ENCODE measurements at regions not wholly inside any gene's neighbourhood (a gene's known extent, or its start where the extent isn't known, plus 50 kb on each side); places are given as distances from the start of the nearest gene placed in this dataset.
"Not testable (repeated sequence)": the region's sequence is repeated elsewhere in the genome, so short reads cannot be mapped to it uniquely, and the experiment has no call there.

DNA sequence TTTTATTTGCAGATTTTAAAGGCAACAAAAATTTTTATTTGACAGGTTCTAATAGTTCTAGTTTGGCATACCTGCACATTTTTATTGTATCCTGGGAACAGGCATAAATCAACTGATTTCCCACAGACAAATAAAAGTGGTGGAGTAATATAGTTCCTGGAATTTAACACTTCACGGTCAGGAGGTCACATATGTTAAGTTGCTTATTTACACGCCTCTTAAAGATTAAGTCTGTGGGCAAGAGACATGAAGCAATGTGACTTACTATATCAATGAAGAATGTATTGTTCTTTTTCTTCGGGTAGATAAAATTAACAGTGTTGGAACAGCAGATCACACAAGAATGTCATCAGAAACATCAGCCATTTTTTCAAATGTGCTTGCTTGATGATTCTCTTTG, 558.3 kb downstream of the TTLL7 start:
- H3K4me3 ChIP-seq; DNase-seq (ENCODE audit: low spot score); H3K27ac ChIP-seq: not testable (repeated sequence)

DNA sequence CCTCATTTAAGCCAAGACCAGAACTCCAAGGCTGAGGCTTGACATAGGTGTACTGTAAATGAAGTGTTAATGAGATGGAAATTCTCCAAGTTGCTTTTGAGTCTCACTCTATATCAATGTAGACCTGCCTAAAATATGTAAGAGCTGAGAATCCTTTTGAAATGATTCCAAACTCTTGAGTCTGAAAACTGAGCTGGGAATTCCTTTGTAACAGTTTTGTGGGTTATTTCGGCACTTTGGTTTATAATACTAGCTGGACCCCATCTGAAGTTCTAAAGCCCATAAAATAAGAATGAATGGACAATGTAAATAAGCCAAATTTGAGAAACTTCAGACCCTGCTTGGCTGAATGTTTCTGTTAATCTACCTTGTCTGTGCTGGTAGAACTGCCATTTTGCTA, 558.9 kb downstream of the TTLL7 start:
- not testable (repeated sequence) for H3K27ac ChIP-seq; H3K4me3 ChIP-seq; DNase-seq (ENCODE audit: low spot score)

DNA sequence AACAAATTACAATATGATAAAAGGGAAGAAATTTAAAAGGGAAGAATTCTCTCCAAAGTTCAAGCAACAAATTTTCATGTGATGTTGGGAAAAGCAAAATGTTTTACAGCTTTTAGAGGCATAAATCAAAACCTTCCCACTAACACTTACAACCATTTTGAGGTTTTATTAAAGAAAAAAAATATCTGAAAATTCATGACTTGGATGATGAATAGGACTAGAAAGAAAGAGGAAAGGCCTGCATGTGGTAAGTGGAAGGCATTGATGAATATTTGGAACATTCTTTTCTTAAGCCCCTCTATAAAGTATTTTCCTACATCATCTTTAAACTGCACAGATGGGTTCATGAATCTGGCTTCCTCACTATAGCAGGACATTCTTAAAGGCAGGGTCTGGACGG, 560.6 kb downstream of the TTLL7 start:
- H3K27ac ChIP-seq; H3K4me3 ChIP-seq; DNase-seq (ENCODE audit: low spot score): not testable (repeated sequence)

DNA sequence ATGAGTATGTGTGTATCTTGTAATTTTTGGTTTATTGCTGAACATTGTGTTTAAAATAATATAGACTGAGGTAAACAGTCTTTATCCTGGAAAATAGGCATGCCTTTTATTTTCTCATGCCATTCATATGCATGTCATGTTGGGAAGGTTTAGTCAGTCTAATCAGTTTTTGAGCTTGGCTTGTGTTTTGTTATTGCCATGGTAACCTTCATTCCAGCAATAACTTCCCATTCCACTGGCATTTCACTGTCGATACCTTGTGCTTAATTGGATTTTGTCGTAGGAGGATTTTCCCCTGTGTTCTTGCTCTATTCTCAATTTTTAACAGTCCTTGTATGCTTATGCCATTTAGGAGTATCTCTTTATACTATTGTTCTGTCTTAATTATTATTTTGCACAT, 563.6 kb downstream of the TTLL7 start:
- H3K4me3 ChIP-seq; H3K27ac ChIP-seq; DNase-seq (ENCODE audit: low spot score): not testable (repeated sequence)

GRCh38 chr1:83427566-83427965, 571.4 kb downstream of the TTLL7 start:
- H3K4me3 ChIP-seq; H3K27ac ChIP-seq; DNase-seq (ENCODE audit: low spot score): not testable (repeated sequence)

DNA sequence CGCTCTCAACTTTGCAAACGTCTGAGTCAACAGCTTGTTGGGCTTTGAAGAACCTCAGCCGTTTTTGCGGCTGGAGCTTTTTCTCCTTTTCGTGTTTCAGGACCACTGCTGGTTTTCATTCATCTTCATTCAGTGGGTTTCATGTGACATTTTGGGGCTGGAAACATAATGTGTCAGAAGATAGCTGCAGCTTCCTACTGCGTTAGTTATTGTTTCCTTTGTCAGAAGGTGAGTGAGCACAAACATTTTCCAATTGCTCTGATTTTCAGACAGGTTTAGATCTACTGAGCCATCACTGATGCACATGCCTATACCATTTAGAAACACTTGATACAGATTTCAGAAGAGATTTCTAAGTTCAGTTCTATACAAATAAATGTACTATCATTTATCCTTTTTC, 575.5 kb downstream of the TTLL7 start:
- DNase-seq (ENCODE audit: low spot score); H3K27ac ChIP-seq; H3K4me3 ChIP-seq: not testable (repeated sequence)

- TF ChIP-seq CTCF (IDR thresholded peaks at IDR 0.05), result no peak
- DNase-seq (ENCODE audit: low spot score), result no peak
- H3K27ac ChIP-seq, result no peak overlapping the region
- H3K4me3 ChIP-seq, result no peak overlapping the region
Observed at GRCh38 chr1:83418558-83418957, 580.4 kb downstream of the TTLL7 start.

DNA sequence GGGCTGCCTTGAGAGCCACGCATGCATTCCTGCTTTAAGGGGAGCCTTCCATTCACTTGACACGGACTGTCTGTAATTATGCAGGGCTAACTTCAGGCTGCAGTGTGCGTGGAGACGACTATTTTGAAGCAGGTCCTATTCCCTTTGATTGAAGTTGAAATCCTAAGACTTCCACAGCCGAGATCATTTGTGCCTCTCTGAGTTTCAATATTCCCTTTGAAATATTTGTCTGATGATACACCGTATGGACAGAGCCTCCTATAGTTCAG, 585.2 kb downstream of the TTLL7 start:
- not testable (repeated sequence) for H3K4me3 ChIP-seq; H3K27ac ChIP-seq; DNase-seq (ENCODE audit: low spot score)

- H3K4me3 ChIP-seq; H3K27ac ChIP-seq; DNase-seq (ENCODE audit: low spot score): not testable (repeated sequence)
Observed at GRCh38 chr1:83410746-83411413, 588.1 kb downstream of the TTLL7 start.

DNA sequence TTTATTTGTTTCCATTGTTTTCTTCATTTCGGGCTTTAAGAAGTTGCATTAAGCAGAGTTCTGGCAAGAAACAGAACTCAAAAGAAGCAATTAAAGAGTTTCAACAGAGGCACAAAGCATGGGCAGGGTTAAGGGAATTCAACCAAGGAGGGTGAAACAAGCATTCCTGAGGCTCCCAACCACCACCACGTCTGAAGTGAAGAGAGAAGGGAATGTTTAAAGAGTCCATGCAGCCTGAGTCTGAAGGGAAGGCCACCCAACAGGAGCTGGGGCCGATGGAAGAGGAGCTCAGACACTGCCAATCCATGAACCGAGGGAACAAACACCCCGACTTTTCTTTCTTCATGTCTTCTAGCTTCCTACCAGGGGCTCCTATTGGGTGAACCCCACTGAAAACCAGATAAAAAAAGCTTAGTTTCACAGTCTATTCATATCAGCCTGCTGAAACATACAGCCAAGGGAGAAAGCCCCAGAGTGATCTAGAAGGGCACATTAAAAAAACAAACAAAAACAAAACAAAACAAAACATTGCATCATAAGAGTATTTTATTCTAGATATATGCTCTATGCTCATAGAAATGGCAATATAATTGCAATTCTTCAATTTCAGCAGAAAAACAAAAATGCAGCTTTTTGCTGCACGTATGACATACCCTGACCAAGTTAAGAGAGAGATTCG, 592.1 kb downstream of the TTLL7 start:
- DNase-seq (ENCODE audit: low spot score), result not testable (repeated sequence)

GRCh38 chr1:83405789-83406188, 593.1 kb downstream of the TTLL7 start:
- not testable (repeated sequence) for H3K4me3 ChIP-seq

More for the DNA sequence above, 592.1 kb downstream of the TTLL7 start:
- H3K4me3 ChIP-seq, H3K27ac ChIP-seq: not testable (repeated sequence)

DNA sequence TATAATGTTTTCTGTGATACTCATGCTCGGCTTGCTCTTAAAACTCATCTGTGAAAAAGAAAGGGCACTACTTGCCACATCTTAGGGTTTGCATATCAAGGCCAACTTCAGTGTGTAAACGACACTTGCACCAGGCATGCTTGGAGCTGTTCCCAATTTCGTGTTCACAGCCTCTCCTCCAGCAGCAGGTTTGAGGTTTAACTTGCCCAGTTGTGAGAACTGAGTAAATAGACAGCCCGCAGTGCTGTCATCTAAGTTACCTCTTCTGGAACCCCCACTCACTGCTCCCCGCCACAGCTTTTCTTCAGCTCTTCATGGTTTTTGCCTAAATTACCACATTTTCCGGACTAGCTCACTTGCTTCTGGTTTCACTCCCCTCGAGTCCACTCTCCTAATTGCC, 595.4 kb downstream of the TTLL7 start:
- not testable (repeated sequence) for DNase-seq (ENCODE audit: low spot score); H3K27ac ChIP-seq; H3K4me3 ChIP-seq

More at GRCh38 chr1:83405789-83406188, 593.1 kb downstream of the TTLL7 start:
- not testable (repeated sequence) for DNase-seq (ENCODE audit: low spot score); H3K27ac ChIP-seq

GRCh38 chr1:83401146-83401545, 597.8 kb downstream of the TTLL7 start:
- DNase-seq (ENCODE audit: low spot score); H3K4me3 ChIP-seq; H3K27ac ChIP-seq: not testable (repeated sequence)

- not testable (repeated sequence) for H3K4me3 ChIP-seq; DNase-seq (ENCODE audit: low spot score); H3K27ac ChIP-seq
Observed at GRCh38 chr1:83400173-83400572, 598.8 kb downstream of the TTLL7 start.

DNA sequence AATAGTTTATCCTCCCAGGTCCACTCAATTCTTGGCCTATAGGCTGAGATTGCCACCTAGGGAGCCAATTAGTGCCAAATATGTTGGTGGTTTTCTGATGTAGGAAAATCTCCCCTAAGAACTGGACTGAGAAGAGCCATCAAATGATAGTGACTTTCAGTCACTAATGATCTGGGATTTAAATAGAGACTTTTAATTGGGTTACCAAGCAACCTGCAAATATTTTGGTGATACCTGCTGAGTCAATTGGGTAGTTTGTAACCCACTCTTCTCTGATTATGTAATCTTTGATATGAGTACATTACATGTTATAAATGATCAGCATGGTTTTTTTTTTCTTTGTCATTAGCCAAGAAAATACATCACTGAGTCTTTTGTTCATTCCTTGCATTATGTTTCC, 600.8 kb downstream of the TTLL7 start:
- not testable (repeated sequence) for DNase-seq (ENCODE audit: low spot score); H3K27ac ChIP-seq; H3K4me3 ChIP-seq

DNA sequence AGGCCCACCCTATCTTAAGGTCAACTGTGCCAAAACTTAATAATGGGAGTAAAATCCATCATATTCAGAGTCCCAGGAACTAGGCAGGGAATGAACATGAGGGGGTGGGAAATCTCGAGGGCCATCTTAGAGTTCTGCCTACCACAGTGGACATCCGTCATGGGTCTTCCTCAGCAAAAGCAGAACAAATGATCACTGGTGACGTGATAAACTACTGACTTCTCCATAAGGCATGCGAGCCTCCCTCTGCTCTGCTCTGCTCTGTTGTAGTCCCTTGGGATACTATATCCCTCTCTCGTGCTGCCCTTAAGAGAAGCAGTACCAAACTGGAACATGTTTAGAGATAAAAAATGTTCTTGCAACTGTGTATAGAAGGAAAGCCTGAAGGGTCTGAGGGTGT, 603.8 kb downstream of the TTLL7 start:
- H3K4me3 ChIP-seq; DNase-seq (ENCODE audit: low spot score); H3K27ac ChIP-seq: not testable (repeated sequence)

DNA sequence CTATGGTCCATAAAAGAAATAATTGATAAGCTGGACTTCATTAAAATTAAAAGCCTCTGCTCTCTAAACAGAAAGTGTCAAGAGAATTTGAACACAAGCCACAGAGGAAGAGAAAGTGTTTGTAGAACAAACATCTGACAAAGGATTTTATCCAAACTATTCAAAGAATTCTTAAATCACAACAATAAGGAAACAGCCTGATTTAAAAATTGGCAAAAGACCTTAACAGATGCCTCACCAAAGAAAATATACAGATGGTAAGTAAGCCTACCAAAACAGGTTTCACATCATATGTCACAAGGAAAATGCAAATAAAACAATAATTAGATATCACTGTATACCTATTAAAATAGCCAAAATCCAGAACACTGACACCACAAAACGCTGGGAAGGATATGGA, 612.0 kb downstream of the TTLL7 start:
- H3K4me3 ChIP-seq; H3K27ac ChIP-seq; DNase-seq (ENCODE audit: low spot score): not testable (repeated sequence)

- H3K27ac ChIP-seq; DNase-seq (ENCODE audit: low spot score); H3K4me3 ChIP-seq: not testable (repeated sequence)
Observed at GRCh38 chr1:83383107-83383506, 615.8 kb downstream of the TTLL7 start.

- not testable (repeated sequence) for H3K4me3 ChIP-seq; DNase-seq (ENCODE audit: low spot score); H3K27ac ChIP-seq
Observed at GRCh38 chr1:83373018-83373417, 625.9 kb downstream of the TTLL7 start.

Data from coronary artery (tissue), 2 donors.